G401 (cell line): ENCODE measurements at regions not wholly inside any gene's neighbourhood (a gene's known extent, or its start where the extent isn't known, plus 50 kb on each side); places are given as distances from the start of the nearest gene placed in this dataset.

Experiments
- DNase-seq: peaks from one replicate; pipeline ENCODE4 v3.0.0-alpha.2; 2015; ENCODE audit warnings: low spot score
- in situ Hi-C: cut with HindIII; loops from 2 replicates; pipeline ENCODE4 v1.10.0; 2016; ENCODE audit warnings: low sequenced_read_pairs, mixed read lengths

DNA sequence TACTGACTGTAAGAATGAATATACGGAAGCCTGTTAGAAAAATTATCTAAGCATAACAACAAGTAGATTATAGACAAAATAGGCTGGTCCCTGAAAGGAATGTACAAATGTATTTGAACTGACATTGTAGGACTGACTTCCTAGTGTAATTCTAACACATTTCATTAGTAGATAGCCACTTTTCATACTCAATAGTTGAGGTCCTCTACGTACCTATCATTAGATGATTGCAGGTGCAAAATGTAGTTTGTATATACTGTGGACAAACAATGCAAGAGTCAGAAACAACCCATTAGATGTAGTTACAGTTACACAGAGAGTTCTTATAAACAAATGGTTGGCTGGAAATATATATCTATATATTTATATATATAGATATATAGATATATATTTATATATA, 402.3 kb upstream of the SLITRK6 start:
- DNase-seq, result no peak
- in situ Hi-C loops, result no loop called here

DNA sequence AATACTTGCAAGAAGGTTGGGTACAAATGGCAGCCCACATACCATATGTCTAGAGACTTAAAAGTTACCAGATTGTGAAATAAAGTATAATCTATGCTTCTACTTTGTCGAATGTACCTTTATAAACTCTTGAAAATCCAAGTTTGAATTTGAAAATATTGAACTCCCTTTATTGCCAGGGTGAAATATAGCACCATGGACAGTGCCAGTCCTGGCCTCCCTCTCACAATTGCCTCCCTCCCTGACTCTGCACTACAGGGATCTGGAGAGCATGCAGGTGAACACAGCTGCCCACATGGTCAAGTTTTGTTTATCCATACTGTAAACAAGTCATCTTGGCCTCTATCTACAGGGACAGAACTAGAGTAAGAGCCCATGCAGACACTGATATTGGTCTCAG, 394.1 kb upstream of the SLITRK6 start:
- DNase-seq, result no peak
- in situ Hi-C loops, result no loop called here

DNA sequence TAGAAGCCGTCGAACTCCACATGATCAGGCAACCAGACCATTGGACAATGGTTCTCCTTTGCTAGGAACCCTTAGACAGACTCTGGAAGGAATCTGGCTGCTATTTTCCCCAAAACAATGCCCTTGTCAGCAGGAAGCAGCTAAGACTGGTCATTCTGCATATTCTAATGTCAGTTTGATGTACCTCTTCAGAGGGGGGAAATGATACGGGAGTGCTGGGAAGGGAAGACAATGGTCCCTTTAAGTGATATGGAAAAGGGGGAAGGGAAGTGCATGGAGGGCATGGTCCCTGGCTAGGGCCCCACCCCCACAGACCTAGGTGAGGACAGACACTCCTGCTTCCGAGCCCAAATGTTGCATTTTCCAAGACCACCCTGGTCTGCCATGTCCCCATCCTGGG, 389.0 kb upstream of the SLITRK6 start:
- no peak for DNase-seq
- in situ Hi-C loops, result no loop called here

DNA sequence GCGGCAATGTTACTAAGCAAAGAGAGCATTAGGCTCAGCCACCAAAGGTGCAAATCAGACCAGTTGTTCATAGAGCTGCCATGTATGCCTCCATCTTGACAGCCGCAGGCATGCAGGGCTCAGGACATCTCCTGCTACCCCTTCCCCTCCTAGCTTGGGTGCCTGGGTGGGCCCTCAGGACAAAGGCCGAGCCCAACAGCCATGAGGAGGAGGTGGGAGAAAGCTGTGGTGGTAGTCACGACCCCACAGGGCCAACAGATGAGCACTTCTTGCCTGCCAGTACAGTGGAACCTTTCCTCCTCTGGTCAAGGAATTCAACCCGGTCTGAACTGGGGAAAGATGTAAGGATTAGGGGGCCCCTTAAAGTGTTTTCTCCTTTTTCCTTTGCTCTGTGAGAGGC, 386.4 kb upstream of the SLITRK6 start:
- no peak for DNase-seq
- in situ Hi-C loops, result no loop called here

DNA sequence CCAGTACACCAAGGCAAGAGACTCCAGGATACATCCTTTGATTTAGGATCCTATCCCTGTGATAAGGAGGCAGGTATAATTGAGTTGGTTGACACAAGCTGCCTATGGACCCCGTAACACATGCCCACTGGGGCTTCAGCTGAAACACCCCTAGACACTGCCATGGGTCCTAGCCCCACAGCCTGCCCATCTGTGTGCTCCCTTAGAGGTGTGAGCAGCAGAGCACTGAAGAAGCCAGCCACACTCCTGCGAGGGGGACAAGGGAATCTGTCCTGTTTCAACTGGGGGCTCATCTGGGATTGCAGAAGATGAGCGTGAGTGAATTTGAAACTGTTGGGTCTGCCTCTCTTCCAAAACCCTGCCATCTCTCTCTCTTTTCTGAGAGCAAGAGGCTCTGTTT, 385.9 kb upstream of the SLITRK6 start:
- in situ Hi-C loops, result no loop called here

DNA sequence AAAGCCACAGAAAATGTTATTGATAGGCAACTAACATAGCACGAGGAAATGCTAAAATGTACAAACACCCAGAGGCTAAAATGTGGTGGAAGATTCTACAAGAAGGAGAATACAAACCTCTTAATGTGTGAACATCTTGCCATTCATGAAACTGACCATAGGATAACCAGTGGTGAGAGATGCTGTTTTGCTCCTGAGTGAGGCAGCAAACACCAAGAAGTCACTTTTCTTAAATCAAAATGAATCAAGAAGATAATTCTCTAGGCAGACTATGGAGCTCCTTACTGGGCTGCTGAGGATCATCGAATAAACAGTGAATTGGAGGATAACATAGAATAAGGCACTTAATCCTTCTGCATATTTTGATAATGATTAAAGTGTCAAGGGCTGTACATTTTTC, 375.4 kb upstream of the SLITRK6 start:
- no peak for DNase-seq
- in situ Hi-C loops, result no loop called here

More for the DNA sequence above, 385.9 kb upstream of the SLITRK6 start:
- DNase-seq, result no peak

DNA sequence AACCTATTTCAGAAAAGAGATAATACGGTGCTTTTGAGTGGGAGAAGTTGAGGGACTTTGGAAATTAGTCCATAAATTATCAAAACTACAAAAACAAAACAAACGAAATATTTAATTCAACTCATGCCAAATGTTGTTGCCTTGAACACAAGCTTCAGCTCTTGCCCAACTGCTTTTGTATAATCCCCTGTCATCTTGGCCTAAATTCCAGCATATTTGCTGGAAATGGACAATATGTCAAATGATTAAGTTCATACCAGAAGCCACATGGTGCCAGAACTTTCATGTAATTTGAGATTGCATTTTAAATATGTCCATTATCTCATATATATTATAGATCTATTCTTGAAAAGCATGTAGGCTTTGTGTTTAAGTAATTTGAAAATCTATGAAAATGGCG, 373.7 kb upstream of the SLITRK6 start:
- DNase-seq, result no peak
- in situ Hi-C loops, result no loop called here

DNA sequence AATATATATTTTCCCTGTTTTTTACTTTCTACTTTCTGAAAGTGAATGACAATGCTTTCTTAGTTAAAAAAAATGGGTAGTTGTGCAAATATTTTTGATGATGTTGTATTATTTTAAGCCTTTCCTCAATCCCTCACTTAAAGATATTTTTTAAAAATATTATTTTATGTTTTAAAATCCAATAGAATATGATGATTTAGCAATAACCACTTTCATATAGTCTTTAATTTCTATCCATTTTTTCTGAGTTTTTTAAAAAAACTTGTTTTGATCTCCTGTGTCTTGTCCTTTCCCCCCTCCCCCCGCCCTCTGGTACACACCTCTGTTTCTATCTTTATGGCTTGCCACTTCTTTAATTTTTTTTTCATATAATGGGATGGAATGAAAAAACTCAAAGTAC, 362.0 kb upstream of the SLITRK6 start:
- in situ Hi-C loops, result no loop called here
- DNase-seq, result no peak

DNA sequence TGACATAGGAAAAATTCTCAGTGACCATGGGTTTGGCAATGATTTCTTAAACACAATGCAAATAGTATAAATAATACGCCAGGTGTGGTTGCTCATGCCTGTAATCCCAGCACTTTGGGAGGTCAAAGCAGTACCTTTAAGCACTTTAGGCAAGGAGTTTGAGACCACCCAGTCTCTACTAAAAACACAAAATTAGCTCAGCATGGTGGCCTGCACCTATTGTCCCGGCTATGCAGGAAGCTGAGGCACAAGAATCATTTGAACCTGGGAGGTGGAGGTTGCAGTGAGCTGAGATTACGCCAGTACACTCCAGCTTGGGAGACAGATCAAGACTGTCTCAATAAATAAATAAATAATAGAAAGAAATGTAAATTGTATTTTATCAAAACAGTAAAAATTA, 356.5 kb upstream of the SLITRK6 start:
- in situ Hi-C loops, result no loop called here
- DNase-seq, result no peak

DNA sequence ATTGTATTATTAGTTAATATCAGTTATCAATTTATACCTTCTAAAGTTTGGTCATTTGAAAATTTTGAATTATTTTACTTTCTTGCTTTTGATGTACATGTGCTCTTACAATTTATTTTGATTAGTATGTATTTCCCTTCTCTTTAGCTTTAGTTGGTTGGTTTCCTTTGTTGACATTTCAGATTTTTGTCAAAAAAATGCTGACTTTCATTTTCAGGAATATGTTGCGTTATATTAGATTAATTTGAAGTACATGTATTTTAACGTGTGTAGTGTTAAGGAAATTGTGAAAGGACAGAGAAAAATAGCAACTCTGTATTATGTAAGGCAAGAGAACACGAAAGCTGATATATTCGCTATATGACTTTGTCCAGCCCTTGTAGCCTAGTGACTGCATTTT, 342.9 kb upstream of the SLITRK6 start:
- DNase-seq, result no peak
- in situ Hi-C loops, result no loop called here

DNA sequence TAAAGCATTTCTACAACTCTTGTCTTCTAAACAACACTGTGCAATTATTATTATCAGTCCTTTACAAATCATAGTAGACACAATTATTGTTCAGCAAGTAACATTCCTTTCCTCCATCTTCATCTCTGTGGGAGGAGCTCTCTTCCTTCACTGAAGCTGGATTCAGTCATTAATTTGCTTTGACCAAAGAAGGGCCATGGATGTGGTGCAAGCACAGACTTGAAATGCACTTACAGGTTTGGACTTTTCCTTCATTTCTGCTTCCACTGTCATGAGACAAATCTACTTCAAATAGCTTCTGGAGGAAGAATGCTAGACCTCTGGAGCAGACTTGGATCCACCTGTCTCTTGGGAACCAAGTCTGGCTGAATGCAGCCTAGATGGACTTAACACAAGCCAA, 336.6 kb upstream of the SLITRK6 start:
- DNase-seq, result no peak
- in situ Hi-C loops, result no loop called here

DNA sequence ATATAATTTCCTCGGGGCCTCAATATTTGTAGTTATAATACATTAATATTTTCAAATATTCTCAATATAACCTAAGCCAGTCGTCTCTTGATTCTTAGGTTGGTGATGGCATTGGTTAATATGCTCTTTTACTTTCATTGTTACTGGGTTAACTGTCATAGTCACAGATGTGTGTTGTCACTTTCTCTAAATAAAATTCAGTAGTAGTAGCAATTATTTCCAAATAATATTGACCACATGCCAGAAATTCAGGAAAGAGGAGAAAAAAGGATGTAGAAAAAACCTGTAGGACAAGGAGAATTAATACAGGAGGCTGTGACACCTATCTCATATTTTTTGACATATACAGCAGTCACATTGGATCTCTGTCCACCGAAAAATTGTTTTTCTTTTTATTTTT, 322.7 kb upstream of the SLITRK6 start:
- in situ Hi-C loops, result no loop called here
- DNase-seq, result no peak

DNA sequence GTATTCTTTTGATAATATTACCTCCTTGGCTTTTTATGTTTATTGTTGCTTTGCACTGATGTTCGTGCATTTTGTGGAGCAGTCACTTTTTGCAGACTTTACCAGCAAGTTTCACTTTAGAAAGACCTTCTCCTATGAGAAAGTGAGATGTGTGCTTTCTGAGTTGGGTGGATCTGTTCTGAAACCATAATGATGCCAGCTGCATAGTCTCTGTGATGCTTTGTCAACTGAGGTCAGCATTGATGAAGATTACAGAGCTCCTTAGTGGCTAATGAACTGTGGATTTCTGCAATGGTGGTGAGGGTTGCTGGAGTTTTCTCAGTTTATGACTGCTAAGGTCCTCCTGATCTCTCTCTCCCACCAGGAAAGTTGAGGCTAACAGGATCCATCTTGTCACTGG, 309.9 kb upstream of the SLITRK6 start:
- DNase-seq, result no peak
- in situ Hi-C loops, result no loop called here

DNA sequence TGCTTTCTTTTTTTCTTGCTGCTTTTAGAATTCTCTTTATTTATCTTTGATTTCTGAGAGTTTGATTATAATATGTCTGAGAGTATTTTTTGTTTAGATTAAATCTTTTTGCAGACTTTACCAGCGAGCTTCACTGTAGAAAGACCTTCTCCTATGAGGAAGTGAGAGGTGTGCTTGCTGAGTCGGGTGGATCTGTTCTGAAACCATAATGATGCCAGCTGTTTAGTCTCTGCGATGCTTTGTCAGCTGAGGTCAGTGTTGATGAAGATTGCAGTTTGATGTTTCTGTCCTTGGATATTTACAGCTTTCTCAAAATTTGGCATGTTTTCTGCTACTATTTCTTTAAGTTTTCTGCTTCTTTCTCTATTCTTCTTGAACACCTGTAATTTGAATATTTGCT, 309.1 kb upstream of the SLITRK6 start:
- no peak for DNase-seq
- in situ Hi-C loops, result no loop called here

DNA sequence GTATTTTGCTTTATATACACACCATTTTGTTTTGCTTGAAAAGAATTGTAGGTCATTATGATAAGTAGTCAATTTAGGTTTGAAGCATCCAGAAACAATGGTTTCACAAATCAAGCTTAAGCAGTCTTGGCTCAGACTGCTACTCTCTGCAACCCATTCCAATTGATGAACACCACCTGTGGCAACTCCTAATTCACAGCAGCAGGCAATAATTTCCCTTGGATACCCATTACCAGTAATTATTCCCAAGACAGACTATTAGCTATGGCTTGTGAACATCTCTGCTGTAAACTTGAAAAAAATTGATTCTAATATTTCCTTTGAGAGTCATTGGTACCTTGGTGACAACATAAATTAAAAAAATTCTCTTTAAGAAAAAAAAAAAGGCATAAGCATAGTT, 299.3 kb upstream of the SLITRK6 start:
- no peak for DNase-seq
- in situ Hi-C loops, result no loop called here

DNA sequence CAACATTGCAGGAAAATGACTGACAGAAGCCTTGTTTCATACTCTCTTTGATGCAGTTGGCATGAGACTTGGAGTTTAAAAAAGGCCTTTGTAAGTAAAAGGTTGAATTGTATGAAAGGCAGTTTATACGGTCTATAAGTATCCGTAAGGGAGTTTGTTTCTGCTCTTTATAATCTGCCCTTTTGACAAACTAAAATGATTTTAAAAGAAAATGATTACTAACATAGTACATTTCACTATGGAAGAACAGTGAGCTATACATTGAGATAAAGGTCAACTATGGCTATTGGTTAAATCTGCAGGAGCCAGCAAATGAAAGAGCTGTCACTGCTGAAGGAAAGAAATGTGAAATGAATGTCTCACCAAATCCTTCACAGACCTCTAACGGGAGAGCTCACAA, 296.1 kb upstream of the SLITRK6 start:
- in situ Hi-C loops, result no loop called here

DNA sequence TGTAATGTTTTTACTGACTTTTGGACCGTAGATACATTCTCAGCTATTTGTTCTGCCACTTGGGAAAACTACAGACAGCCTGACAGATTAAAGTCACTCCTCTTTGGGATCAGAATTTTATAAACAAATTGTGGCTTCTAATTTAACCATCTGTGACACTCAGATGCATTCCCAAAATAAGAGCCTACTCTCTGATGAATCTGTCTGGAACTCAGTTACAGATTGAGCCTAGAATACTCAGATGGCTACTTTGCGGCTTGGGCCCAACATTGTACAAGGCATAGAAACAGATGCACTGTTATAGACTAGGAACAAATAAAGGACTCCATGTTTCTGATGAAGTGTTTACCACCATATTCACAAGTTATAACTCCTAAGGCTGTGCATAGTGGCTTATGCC, 291.0 kb upstream of the SLITRK6 start:
- in situ Hi-C loops, result no loop called here
- no peak for DNase-seq

More for the DNA sequence above, 296.1 kb upstream of the SLITRK6 start:
- no peak for DNase-seq

DNA sequence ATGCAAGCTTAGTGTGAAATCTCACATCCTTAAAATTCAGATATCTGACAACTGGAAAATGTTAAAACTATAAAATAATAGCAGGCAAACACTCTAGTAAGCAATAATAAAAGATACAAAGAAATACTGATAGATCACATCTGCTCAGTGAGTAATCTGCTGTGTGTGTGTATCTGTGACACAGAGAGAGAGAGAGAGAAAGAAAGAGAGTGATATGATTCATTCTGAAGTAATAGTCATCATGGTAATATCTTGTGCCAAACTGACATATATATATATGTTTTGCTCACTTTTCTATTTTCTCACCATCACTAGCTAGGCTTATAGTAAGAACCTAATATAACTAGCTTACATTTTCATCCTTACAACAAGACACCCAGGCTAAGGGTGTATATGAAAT, 288.0 kb upstream of the SLITRK6 start:
- DNase-seq, result no peak
- in situ Hi-C loops, result no loop called here

DNA sequence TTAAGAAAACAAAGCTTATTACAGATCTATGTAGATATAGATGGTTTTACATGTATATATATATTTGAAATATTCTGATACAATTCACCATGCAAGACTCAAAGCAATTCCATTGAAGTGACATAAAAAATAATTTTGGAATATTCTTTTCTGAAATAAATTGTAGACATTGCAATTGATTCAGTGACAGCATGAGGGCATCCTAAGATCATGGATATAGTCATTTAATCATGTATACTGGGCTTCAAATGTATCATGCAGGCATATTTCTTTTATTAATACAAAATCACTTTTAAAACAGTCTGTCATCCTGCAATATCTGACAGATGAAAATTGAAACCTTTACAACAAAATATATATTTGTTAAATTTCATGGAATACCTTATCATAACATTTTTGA, 286.7 kb upstream of the SLITRK6 start:
- DNase-seq, result peak; percentile 12

DNA sequence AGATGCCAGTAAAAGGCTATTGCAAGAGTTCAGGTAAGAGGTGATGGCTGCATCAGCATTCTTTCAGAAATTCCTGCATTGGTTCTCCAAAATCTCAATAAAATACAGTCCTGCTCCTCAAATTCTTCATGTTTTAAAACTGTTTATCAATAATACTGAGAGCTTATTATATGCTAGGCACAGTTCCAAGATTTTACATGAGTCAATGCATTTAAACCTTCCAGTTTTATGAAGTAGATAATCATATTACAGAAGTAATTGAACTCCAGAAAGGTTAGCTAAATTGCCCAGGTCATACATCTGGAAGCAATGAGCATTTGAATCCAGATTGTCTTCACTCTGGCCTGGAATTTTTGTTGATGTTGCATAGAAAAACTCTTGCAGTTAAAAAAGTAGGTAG, 282.9 kb upstream of the SLITRK6 start:
- DNase-seq, result no peak
- in situ Hi-C loops, result no loop called here

More for the DNA sequence above, 286.7 kb upstream of the SLITRK6 start:
- in situ Hi-C loops, result no loop called here

DNA sequence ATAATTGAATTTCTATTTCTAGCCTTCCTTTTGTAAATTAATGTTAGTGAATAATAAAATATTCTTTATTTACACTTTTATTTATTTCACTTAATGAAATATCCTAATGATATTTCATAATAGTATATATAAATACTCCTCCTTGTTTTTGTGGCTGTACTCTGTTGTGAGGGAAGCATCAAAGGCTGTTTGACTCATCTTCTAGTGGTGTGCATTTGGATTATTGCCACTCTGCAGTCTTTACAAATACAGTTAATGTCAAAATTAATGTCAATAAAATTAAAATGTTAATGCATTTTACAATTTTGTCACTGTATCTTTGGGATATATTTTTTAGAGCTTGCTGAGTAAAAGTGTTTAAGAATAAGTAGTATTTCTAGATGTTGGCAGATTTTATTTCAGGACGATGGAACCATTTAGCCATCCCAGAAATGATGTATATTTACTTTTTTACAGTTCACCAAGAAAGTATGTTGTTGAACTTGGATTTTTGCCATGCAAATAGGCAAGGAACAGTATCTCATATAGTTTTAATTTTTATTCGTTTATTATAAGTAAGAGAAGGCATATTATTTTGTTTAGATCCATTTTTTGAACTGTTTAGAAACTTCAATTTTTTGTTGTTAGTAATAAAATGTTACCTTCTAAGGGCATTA, 281.2 kb upstream of the SLITRK6 start:
- in situ Hi-C loops, result no loop called here
- DNase-seq, result no peak
